Gastroesophageal sphincter (tissue), 4 donors: ENCODE measurements at regions not wholly inside any gene's neighbourhood (a gene's known extent, or its start where the extent isn't known, plus 50 kb on each side); places are given as distances from the start of the nearest gene placed in this dataset.

Source experiments
- ATAC-seq: fragments of 150-250 bp; one replicate; pipeline ENCODE4 v1.9.1; 2016; ENCODE audit warnings: mild to moderate bottlenecking, moderate library complexity
- H3K27ac ChIP-seq, 4 donors: fragments of 200-600 bp; sonication (generic) in 3 of 4; 1 replicate in 3 of 4; 2 replicates in 1 of 4; pipeline ENCODE4 v1.5.1; 2016 to 2019
- H3K27me3 ChIP-seq: fragments of 200-600 bp; sonication (generic); one replicate; pipeline ENCODE4 v1.5.1; 2019
- H3K36me3 ChIP-seq, 2 donors: fragments of 200-600 bp; sonication (generic); one replicate each; pipeline ENCODE4 v1.5.1; 2019; ENCODE audit warnings: control low read depth in 1 of 2
- H3K4me1 ChIP-seq, 3 donors: fragments of 200-600 bp; sonication (generic); 1 replicate in 2 of 3; 2 replicates in 1 of 3; pipeline ENCODE4 v1.5.1; 2016 to 2019; ENCODE audit warnings: control low read depth in 2 of 3
- H3K4me3 ChIP-seq, 2 donors: fragments of 200-600 bp; sonication (generic); one replicate each; pipeline ENCODE4 v1.5.1; 2019; ENCODE audit warnings: mild to moderate bottlenecking in 1 of 2, moderate library complexity in 1 of 2
- H3K9me3 ChIP-seq, 3 donors: fragments of 200-600 bp; sonication (generic); one replicate each; pipeline ENCODE4 v1.5.1; 2017 to 2019; ENCODE audit warnings: control low read depth in 2 of 3
- CTCF ChIP-seq, 4 experiments: fragments of 200-600 bp in 2 of 4; fragments of 450-650 bp in 2 of 4; sonication (generic) in 1 of 4; IDR thresholded peaks; one replicate each; pipeline ENCODE4 v1.5.1; 2017 to 2019; ENCODE audit warnings: antibody characterized with exemption in 4 of 4, mild to moderate bottlenecking in 2 of 4, moderate library complexity in 2 of 4
- EP300 ChIP-seq: sonication (generic); formaldehyde crosslinking; IDR thresholded peaks from one replicate; pipeline ENCODE4 v1.6.1; 2017; ENCODE audit warnings: antibody characterized with exemption, mild to moderate bottlenecking
- POLR2A ChIP-seq, 2 donors: fragments of 450-650 bp; IDR thresholded peaks; one replicate each; pipeline ENCODE4 v1.6.1; 2017; ENCODE audit warnings: antibody characterized with exemption in 2 of 2, mild to moderate bottlenecking in 2 of 2, moderate library complexity in 1 of 2
- POLR2AphosphoS5 ChIP-seq: sonication (generic); formaldehyde crosslinking; IDR thresholded peaks from one replicate; pipeline ENCODE4 v1.6.1; 2017; ENCODE audit warnings: antibody characterized with exemption
- WGBS, 2 donors: methylation state at CpG; one replicate each; pipeline ENCODE4 v1.1.5; 2018; ENCODE audit warnings: low coverage in 1 of 2; 5-methylcytosine and 5-hydroxymethylcytosine counted together

GRCh38 chr22:44582016-44582415 lies 84.0 kb upstream of the RTL6 start:
- Histone ChIP-seq H3K9me3 (no peaks in the 10 kb centered on the region), H3K4me1 (peaks cover 0 to 6% (median 0%) of the 10 kb centered on the region in 3 donors), H3K4me3 (no peak overlapping the region), H3K36me3 (no peaks in the 10 kb centered on the region), H3K27me3 (peaks cover 44% of the 10 kb centered on the region), H3K27ac (no peak overlapping the region)
- 89 to 100% methylated on average over 3 to 6 of the region's 10 CpGs for WGBS, 2 donors
- ATAC-seq, result no peak
- no peak for TF ChIP-seq POLR2A (IDR thresholded peaks at IDR 0.05)
- no peak for TF ChIP-seq EP300
- TF ChIP-seq POLR2AphosphoS5, result no peak
- TF ChIP-seq CTCF (IDR thresholded peaks at IDR 0.05), result no peak

- 75 to 86% methylated on average over 11 to 12 of the region's 12 CpGs for WGBS, 2 donors
- H3K36me3 ChIP-seq, result no peaks in the 10 kb centered on the region
- no peak for TF ChIP-seq POLR2A (IDR thresholded peaks at IDR 0.05)
- TF ChIP-seq EP300, result no peak
- no peak for TF ChIP-seq POLR2AphosphoS5
- H3K4me3 ChIP-seq, result no peak overlapping the region
- H3K9me3 ChIP-seq, result no peaks in the 10 kb centered on the region
- no peak overlapping the region for H3K27ac ChIP-seq
- no peaks in the 10 kb centered on the region for H3K4me1 ChIP-seq
- no peak for ATAC-seq
- H3K27me3 ChIP-seq, result peaks cover 34% of the 10 kb centered on the region
These were observed 83.0 kb upstream of the RTL6 start for GRCh38 chr22:44581096-44581435.

- WGBS, 2 donors, result 81 to 82% methylated on average over 5 to 14 of the region's 22 CpGs
- no peak overlapping the region for H3K27ac ChIP-seq
- no peaks in the 10 kb centered on the region for H3K4me1 ChIP-seq
- ATAC-seq, result no peak
- H3K36me3 ChIP-seq, result no peaks in the 10 kb centered on the region
- peaks cover 28% of the 10 kb centered on the region for H3K27me3 ChIP-seq
- TF ChIP-seq POLR2AphosphoS5 (no peak), POLR2A (IDR thresholded peaks at IDR 0.05) (no peak), EP300 (no peak)
- no peaks in the 10 kb centered on the region for H3K9me3 ChIP-seq
- no peak overlapping the region for H3K4me3 ChIP-seq
These were observed 82.4 kb upstream of the RTL6 start for GRCh38 chr22:44580176-44581095.

- no peak for ATAC-seq
- WGBS, 2 donors, result 87% methylated on average over 3 of the region's 10 CpGs
- peaks cover 0 to 13% (median 0%) of the 10 kb centered on the region in 3 donors for H3K4me1 ChIP-seq
- H3K9me3 ChIP-seq, result no peaks in the 10 kb centered on the region
- H3K4me3 ChIP-seq, result no peak overlapping the region
- peaks cover 10% of the 10 kb centered on the region for H3K27me3 ChIP-seq
- no peaks in the 10 kb centered on the region for H3K36me3 ChIP-seq
- no peak overlapping the region for H3K27ac ChIP-seq
- no peak for TF ChIP-seq EP300
- no peak for TF ChIP-seq POLR2AphosphoS5
- TF ChIP-seq POLR2A (IDR thresholded peaks at IDR 0.05), result no peak
- TF ChIP-seq CTCF (IDR thresholded peaks at IDR 0.05), result no peak
These were observed 80.6 kb upstream of the RTL6 start for GRCh38 chr22:44578516-44579230.

- Histone ChIP-seq H3K27ac (no peak overlapping the region), H3K27me3 (peaks cover 7% of the 10 kb centered on the region), H3K9me3 (no peaks in the 10 kb centered on the region), H3K4me1 (peaks cover 0 to 16% (median 0%) of the 10 kb centered on the region in 3 donors), H3K4me3 (no peak overlapping the region), H3K36me3 (no peaks in the 10 kb centered on the region)
- no CpG with 5 or more reads among the region's 3 CpGs for WGBS, 2 donors
- TF ChIP-seq EP300, result no peak
- no peak for TF ChIP-seq POLR2A (IDR thresholded peaks at IDR 0.05)
- TF ChIP-seq CTCF (IDR thresholded peaks at IDR 0.05), result no peak
- TF ChIP-seq POLR2AphosphoS5, result no peak
- no peak for ATAC-seq
These were observed 80.1 kb upstream of the RTL6 start for GRCh38 chr22:44578110-44578457.
